ENCODE measurements at regions not wholly inside any gene's neighbourhood (a gene's known extent, or its start where the extent isn't known, plus 50 kb on each side); places are given as distances from the start of the nearest gene placed in this dataset.

- TF ChIP-seq CTCF (IDR thresholded peaks at IDR 0.05 in 4 of 5, conservative IDR thresholded peaks at IDR 0.05 in 1 of 5) (no peak), POLR2A (IDR thresholded peaks at IDR 0.05) (no peak)
Measured at GRCh38 chr11:81036168-81036870, 1595.5 kb upstream of the TENM4 start.

All from gastrocnemius medialis (tissue), 4 donors.